Neural crest cell (in vitro differentiated cells): ENCODE measurements at regions not wholly inside any gene's neighbourhood (a gene's known extent, or its start where the extent isn't known, plus 50 kb on each side); places are given as distances from the start of the nearest gene placed in this dataset.
"Not testable (repeated sequence)": the region's sequence is repeated elsewhere in the genome, so short reads cannot be mapped to it uniquely, and the experiment has no call there.

ENCODE experiments used
- DNase-seq: peaks from one replicate; pipeline ENCODE4 v3.0.0; 2021; ENCODE audit warnings: low read depth, mixed read lengths, low spot score
- H3K27ac Mint-ChIP-seq: one replicate; pipeline ENCODE4 v1.8.0; 2021; ENCODE audit warnings: mild to moderate bottlenecking, mixed read lengths; ENCODE audit not compliant: unreplicated experiment
- H3K27me3 Mint-ChIP-seq: 2 replicates; pipeline ENCODE4 v1.8.0; 2021; ENCODE audit warnings: low read depth, mild to moderate bottlenecking, mixed read lengths
- H3K36me3 Mint-ChIP-seq: 2 replicates; pipeline ENCODE4 v1.8.0; 2021; ENCODE audit warnings: low read depth, mild to moderate bottlenecking, mixed read lengths
- H3K4me1 Mint-ChIP-seq: 2 replicates; pipeline ENCODE4 v1.8.0; 2021; ENCODE audit warnings: mixed read lengths
- H3K4me3 Mint-ChIP-seq: one replicate; pipeline ENCODE4 v1.8.0; 2021; ENCODE audit warnings: mild to moderate bottlenecking, mixed read lengths
- H3K9me3 Mint-ChIP-seq: 2 replicates; pipeline ENCODE4 v1.8.0; 2021; ENCODE audit warnings: mixed read lengths
- CTCF ChIP-seq: fragments of 200-600 bp; sonication (generic); conservative IDR thresholded peaks from 2 replicates; pipeline ENCODE4 v1.5.0; 2021; ENCODE audit warnings: antibody characterized with exemption, mild to moderate bottlenecking

GRCh38 chr5:13207112-13207511 is 737.4 kb downstream of the DNAH5 start:
- Mint-ChIP-seq H3K4me3 (no peak overlapping the region), H3K27me3 (no peaks in the 10 kb centered on the region), H3K27ac (no peak overlapping the region), H3K4me1 (no peaks in the 10 kb centered on the region), H3K36me3 (no peaks in the 10 kb centered on the region), H3K9me3 (no peaks in the 10 kb centered on the region)
- DNase-seq: no peak
- TF ChIP-seq CTCF: no peak

- Mint-ChIP-seq H3K4me1 (no peaks in the 10 kb centered on the region), H3K4me3 (no peak overlapping the region), H3K27ac (no peak overlapping the region), H3K36me3 (no peaks in the 10 kb centered on the region), H3K27me3 (no peaks in the 10 kb centered on the region), H3K9me3 (peaks cover 6% of the 10 kb centered on the region)
- no peak for DNase-seq
- no peak for TF ChIP-seq CTCF
These were observed 743.5 kb downstream of the DNAH5 start for GRCh38 chr5:13201022-13201421.

GRCh38 chr5:13198226-13198625 is 746.3 kb downstream of the DNAH5 start:
- H3K4me1 Mint-ChIP-seq, DNase-seq, H3K4me3 Mint-ChIP-seq, H3K36me3 Mint-ChIP-seq, H3K27ac Mint-ChIP-seq, H3K27me3 Mint-ChIP-seq, H3K9me3 Mint-ChIP-seq: not testable (repeated sequence)

- Mint-ChIP-seq H3K9me3 (no peaks in the 10 kb centered on the region), H3K27me3 (no peaks in the 10 kb centered on the region), H3K27ac (peak overlapping the region; percentile 13), H3K36me3 (no peaks in the 10 kb centered on the region), H3K4me1 (peaks cover 8% of the 10 kb centered on the region), H3K4me3 (no peak overlapping the region)
- no peak for TF ChIP-seq CTCF
- DNase-seq: no peak
These were observed 755.0 kb downstream of the DNAH5 start for GRCh38 chr5:13189532-13189931.

- no peak overlapping the region for H3K27ac Mint-ChIP-seq
These were observed 756.1 kb downstream of the DNAH5 start for GRCh38 chr5:13188371-13188770.

GRCh38 chr5:13187186-13187585 is 757.3 kb downstream of the DNAH5 start:
- no peak for TF ChIP-seq CTCF
- DNase-seq: no peak
- Mint-ChIP-seq H3K36me3 (no peaks in the 10 kb centered on the region), H3K4me1 (peaks cover 8% of the 10 kb centered on the region), H3K4me3 (no peak overlapping the region), H3K27ac (no peak overlapping the region), H3K27me3 (no peaks in the 10 kb centered on the region), H3K9me3 (no peaks in the 10 kb centered on the region)

More at GRCh38 chr5:13188371-13188770, 756.1 kb downstream of the DNAH5 start:
- no peak for DNase-seq
- Mint-ChIP-seq H3K4me1 (peaks cover 8% of the 10 kb centered on the region), H3K36me3 (no peaks in the 10 kb centered on the region), H3K4me3 (no peak overlapping the region), H3K9me3 (no peaks in the 10 kb centered on the region), H3K27me3 (no peaks in the 10 kb centered on the region)
- no peak for TF ChIP-seq CTCF
